ENCODE measurements at regions not wholly inside any gene's neighbourhood (a gene's known extent, or its start where the extent isn't known, plus 50 kb on each side); places are given as distances from the start of the nearest gene placed in this dataset.

DNA sequence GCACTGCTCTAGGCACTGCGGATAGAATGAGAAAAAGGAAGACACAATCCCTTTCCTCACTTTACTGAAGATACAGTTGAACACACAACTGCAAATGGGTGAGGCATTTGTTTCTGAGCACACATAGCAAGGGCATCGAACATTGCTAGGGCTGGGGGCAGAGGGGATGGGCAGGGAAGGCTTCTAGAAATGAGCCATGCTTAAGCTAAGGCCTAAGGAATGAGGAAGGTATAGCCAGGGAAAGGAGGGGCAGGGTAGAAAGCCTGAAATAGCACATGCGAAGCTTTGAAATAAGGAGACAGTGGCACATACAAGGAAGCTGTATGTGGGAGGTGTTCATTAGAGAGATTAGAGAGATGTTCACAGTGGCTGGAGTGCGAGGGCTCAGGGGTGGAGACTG lies 92.7 kb downstream of the KIF4B start:
- TF ChIP-seq EP300 (IDR thresholded peaks at IDR 0.05) = no peak
- no peak for TF ChIP-seq RCOR1 (IDR thresholded peaks at IDR 0.05; ENCODE audit: low read depth, low read length)
- TF ChIP-seq, protein P1, sequence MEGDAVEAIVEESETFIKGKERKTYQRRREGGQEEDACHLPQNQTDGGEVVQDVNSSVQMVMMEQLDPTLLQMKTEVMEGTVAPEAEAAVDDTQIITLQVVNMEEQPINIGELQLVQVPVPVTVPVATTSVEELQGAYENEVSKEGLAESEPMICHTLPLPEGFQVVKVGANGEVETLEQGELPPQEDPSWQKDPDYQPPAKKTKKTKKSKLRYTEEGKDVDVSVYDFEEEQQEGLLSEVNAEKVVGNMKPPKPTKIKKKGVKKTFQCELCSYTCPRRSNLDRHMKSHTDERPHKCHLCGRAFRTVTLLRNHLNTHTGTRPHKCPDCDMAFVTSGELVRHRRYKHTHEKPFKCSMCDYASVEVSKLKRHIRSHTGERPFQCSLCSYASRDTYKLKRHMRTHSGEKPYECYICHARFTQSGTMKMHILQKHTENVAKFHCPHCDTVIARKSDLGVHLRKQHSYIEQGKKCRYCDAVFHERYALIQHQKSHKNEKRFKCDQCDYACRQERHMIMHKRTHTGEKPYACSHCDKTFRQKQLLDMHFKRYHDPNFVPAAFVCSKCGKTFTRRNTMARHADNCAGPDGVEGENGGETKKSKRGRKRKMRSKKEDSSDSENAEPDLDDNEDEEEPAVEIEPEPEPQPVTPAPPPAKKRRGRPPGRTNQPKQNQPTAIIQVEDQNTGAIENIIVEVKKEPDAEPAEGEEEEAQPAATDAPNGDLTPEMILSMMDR (IDR thresholded peaks at IDR 0.05) = no peak
- no peak for TF ChIP-seq MAZ (IDR thresholded peaks at IDR 0.05; ENCODE audit: borderline replicate concordance, low read depth, low read length)
- no peak for TF ChIP-seq ZFP36 (IDR thresholded peaks at IDR 0.05; ENCODE audit: borderline replicate concordance, partially characterized antibody)
- TF ChIP-seq, protein P2, sequence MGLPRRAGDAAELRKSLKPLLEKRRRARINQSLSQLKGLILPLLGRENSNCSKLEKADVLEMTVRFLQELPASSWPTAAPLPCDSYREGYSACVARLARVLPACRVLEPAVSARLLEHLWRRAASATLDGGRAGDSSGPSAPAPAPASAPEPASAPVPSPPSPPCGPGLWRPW (IDR thresholded peaks at IDR 0.05) = no peak
- TF ChIP-seq JUNB (IDR thresholded peaks at IDR 0.05) = no peak
- TF ChIP-seq RFX5 (IDR thresholded peaks at IDR 0.05) = no peak
- no peak for TF ChIP-seq POLR2A (IDR thresholded peaks at IDR 0.05; ENCODE audit: low read length)
- no peak for TF ChIP-seq KDM1A (IDR thresholded peaks at IDR 0.05; ENCODE audit: low read depth)
- no peak for TF ChIP-seq CEBPB (IDR thresholded peaks at IDR 0.05)
- no peak for TF ChIP-seq FOSL2 (IDR thresholded peaks at IDR 0.05)
- TF ChIP-seq FOSL2 (CRISPR knock-in tag; IDR thresholded peaks at IDR 0.05) = no peak
- TF ChIP-seq, protein P3, sequence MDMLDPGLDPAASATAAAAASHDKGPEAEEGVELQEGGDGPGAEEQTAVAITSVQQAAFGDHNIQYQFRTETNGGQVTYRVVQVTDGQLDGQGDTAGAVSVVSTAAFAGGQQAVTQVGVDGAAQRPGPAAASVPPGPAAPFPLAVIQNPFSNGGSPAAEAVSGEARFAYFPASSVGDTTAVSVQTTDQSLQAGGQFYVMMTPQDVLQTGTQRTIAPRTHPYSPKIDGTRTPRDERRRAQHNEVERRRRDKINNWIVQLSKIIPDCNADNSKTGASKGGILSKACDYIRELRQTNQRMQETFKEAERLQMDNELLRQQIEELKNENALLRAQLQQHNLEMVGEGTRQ (IDR thresholded peaks at IDR 0.05) = no peak
- TF ChIP-seq RAD21 (conservative IDR thresholded peaks at IDR 0.05 in 1 of 2, IDR thresholded peaks at IDR 0.05 in 1 of 2) = no peak

All from A549 (cell line).